HCT116 (cell line): ENCODE measurements at regions not wholly inside any gene's neighbourhood (a gene's known extent, or its start where the extent isn't known, plus 50 kb on each side); places are given as distances from the start of the nearest gene placed in this dataset.

Source experiments
- ATF3 ChIP-seq: IDR thresholded peaks from 2 replicates; pipeline ENCODE4 v1.6.1; 2012
- EZH2phosphoT487 ChIP-seq: fragments of 200-600 bp; IDR thresholded peaks from 2 replicates; pipeline ENCODE4 v1.6.1; 2018; ENCODE audit warnings: antibody characterized with exemption, borderline replicate concordance
- MAX ChIP-seq: IDR thresholded peaks from 2 replicates; pipeline ENCODE4 v1.6.1; 2012
- YY1 ChIP-seq: IDR thresholded peaks from 2 replicates; pipeline ENCODE4 v1.6.1; 2011; ENCODE audit warnings: low read length, low read depth, moderate library complexity, mild to moderate bottlenecking; ENCODE audit not compliant: insufficient replicate concordance; ENCODE audit errors: extremely low read depth

GRCh38 chr17:55872374-55872773 is 121.5 kb downstream of the PCTP start:
- TF ChIP-seq MAX: no peak
- TF ChIP-seq YY1: no peak
- no peak for TF ChIP-seq EZH2phosphoT487
- TF ChIP-seq ATF3: no peak
